ENCODE measurements at regions not wholly inside any gene's neighbourhood (a gene's known extent, or its start where the extent isn't known, plus 50 kb on each side); places are given as distances from the start of the nearest gene placed in this dataset.
"Not testable (repeated sequence)": the region's sequence is repeated elsewhere in the genome, so short reads cannot be mapped to it uniquely, and the experiment has no call there.

DNA sequence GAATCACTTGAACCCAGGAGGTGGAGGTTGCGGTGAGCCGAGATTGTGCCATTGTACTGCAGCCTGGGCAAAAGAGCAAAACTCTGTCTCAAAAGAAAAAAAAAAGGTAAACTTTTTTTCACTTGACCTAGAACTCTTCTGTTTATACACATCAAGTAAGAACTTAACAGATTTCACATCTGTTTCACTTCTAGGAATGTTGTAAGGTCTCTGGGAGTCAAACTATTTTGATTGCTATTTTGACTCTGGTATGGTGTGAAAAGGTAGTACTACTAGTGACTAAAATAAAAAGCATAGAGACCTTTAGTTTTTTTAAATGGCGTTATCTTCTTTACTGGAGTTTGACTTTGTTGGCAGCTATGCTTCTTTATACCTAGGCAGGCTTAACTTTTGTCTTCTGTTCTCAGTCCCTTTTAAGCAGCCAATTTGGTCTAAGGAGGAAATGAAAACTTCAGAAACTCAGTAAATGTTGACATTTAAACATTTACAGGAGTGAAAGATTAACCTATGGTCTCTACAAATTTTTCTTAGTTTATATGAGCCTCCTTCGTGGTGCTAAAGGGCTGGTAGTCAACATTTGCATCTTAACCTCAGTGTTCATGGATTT, 84.7 kb downstream of the METTL2B start:
- H3K4me1 ChIP-seq (ENCODE audit: control insufficient read depth, low read depth, low read length); H3K9ac ChIP-seq (ENCODE audit: low read length); H3K27me3 ChIP-seq (ENCODE audit: control insufficient read depth, insufficient read depth, low read length); H3K36me3 ChIP-seq (ENCODE audit: control insufficient read depth, low read depth, low read length); H3K27ac ChIP-seq (ENCODE audit: low read length); H3K9me3 ChIP-seq (ENCODE audit: control insufficient read depth, low read depth, low read length); H3K4me3 ChIP-seq (ENCODE audit: low read length): not testable (repeated sequence)

DNA sequence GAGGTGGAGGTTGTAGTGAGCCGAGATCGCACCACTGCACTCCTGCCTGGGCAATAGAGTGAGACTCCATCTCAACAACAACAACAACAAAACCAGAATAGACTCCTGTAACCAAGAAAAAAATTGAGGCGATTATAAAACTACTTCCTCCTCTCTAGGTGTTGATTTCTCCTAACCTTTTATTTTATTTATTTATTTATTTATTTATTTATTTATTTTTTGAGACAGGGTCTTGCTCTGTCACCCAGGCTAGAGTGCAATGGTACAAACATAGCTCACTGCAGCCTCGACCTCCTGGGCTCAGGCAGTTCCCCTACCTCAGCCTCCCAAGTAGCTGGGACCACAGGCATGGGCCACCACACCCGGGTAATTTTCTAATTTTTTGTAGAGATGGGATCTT, 86.2 kb downstream of the METTL2B start:
- not testable (repeated sequence) for H3K27ac ChIP-seq (ENCODE audit: low read length); H3K4me1 ChIP-seq (ENCODE audit: control insufficient read depth, low read depth, low read length); H3K27me3 ChIP-seq (ENCODE audit: control insufficient read depth, insufficient read depth, low read length); H3K36me3 ChIP-seq (ENCODE audit: control insufficient read depth, low read depth, low read length); H3K9ac ChIP-seq (ENCODE audit: low read length); H3K9me3 ChIP-seq (ENCODE audit: control insufficient read depth, low read depth, low read length); H3K4me3 ChIP-seq (ENCODE audit: low read length)

DNA sequence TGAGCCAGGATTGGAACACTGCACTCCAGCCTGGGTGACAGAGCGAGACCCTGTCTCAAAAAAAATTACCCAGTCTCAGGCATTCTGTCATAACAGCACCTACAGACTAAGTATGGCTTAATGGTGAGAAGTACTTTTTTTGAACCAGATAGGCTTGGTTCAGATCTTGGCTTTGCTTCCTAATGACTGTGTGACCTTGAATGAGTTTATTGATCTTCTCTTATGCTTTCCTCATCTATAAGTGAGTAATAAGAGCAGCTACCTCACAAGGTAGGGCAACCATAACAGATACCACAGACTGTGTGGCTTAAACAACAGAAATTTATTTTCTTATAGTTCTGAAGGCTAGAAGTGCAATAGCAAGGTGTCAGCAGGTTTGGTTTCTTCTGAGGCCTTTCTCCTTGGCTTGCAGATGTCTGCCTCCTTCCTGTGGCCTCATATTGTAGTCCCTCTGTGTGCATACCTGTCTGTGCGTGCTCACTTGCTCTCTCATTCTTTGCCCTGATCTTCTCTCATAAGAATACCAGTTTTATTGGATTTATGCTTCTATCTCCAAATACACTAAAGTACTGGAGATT, 87.7 kb downstream of the METTL2B start:
- not testable (repeated sequence) for H3K27ac ChIP-seq (ENCODE audit: low read length); H3K4me3 ChIP-seq (ENCODE audit: low read length); H3K9ac ChIP-seq (ENCODE audit: low read length); H3K36me3 ChIP-seq (ENCODE audit: control insufficient read depth, low read depth, low read length); H3K9me3 ChIP-seq (ENCODE audit: control insufficient read depth, low read depth, low read length); H3K27me3 ChIP-seq (ENCODE audit: control insufficient read depth, insufficient read depth, low read length); H3K4me1 ChIP-seq (ENCODE audit: control insufficient read depth, low read depth, low read length)

DNA sequence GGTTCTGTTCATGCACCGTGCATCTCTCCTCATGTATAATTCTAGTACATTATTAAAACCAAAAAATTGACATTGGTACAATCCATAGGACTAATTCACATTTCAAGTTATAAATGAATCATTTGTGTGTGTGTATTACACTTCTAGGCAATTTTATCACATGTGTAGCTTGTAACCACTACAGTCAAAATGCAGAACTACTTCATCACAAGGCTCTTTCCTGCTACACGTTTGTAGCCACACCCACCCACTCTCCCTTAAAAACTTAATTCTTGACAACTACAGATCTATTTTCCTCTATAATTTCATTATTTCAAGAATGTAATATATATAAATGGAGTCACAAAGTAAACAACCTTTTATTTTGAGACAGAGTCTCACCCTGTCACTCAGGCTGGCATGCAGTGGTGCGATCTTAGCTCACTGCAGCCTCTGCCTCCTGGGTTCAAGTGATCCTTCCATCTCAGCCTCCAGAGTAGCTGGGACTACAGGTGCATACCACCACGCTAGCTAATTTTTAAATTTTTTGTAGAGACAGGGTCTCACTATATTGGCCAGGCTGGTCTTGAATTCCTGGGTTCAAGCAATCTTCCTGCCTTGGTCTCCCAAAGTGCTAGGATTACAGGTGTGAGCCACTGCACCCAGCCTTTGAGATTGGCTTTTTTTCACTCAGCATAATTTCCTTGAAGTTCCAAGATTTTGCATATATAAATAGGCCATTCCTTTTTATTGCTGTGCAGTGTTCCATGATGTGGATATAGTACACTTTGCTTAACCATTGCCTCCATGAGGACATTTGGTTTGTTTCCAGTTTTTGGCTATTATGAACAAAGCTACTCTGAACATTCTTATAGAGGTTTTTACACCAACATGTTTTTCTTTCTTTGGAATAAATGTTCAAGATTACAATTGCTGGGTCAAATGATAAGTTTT, 88.7 kb downstream of the METTL2B start:
- H3K4me3 ChIP-seq (ENCODE audit: low read length); H3K9ac ChIP-seq (ENCODE audit: low read length); H3K4me1 ChIP-seq (ENCODE audit: control insufficient read depth, low read depth, low read length); H3K9me3 ChIP-seq (ENCODE audit: control insufficient read depth, low read depth, low read length); H3K36me3 ChIP-seq (ENCODE audit: control insufficient read depth, low read depth, low read length); H3K27me3 ChIP-seq (ENCODE audit: control insufficient read depth, insufficient read depth, low read length); H3K27ac ChIP-seq (ENCODE audit: low read length): not testable (repeated sequence)

DNA sequence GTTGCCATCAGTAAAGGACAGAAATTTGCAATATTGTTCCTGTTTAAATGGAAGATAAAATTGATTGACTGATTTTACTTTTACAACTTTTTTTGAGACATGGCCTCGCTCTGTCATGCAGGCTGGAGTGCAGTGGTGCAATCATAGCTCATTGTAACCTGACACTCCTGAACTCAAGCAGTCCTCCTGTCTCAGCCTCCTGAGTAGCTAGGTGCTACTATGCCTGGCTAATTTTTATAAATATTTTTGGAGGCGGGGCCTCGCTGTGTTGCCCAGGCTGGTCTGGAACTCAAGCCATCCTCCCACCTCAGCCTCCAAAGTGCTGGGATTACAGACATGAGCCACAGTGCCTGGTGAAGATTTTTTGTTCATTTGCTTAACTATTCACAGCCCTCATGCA, 96.8 kb upstream of the GARIN1A start:
- not testable (repeated sequence) for H3K27me3 ChIP-seq (ENCODE audit: control insufficient read depth, insufficient read depth, low read length); H3K36me3 ChIP-seq (ENCODE audit: control insufficient read depth, low read depth, low read length)

DNA sequence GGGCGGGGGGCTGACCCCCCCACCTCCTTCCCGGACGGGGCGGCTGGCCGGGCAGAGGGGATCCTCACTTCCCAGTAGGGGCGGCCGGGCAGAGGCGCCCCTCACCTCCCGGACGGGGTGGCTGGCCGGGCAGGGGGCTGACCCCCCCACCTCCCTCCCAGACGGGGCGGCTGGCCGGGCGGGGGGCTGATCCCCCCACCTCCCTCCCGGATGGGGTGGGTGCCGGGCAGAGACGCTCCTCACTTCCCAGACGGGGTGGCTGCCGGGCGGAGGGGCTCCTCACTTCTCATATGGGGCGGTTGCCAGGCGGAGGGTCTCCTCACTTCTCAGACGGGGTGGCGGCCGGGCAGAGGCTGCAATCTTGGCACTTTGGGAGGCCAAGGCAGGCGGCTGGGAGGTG, 95.1 kb upstream of the GARIN1A start:
- not testable (repeated sequence) for H3K27me3 ChIP-seq (ENCODE audit: control insufficient read depth, insufficient read depth, low read length); H3K4me1 ChIP-seq (ENCODE audit: control insufficient read depth, low read depth, low read length); H3K4me3 ChIP-seq (ENCODE audit: low read length); H3K9ac ChIP-seq (ENCODE audit: low read length); H3K27ac ChIP-seq (ENCODE audit: low read length); H3K9me3 ChIP-seq (ENCODE audit: control insufficient read depth, low read depth, low read length); H3K36me3 ChIP-seq (ENCODE audit: control insufficient read depth, low read depth, low read length)

More for the DNA sequence above, 96.8 kb upstream of the GARIN1A start:
- H3K9me3 ChIP-seq (ENCODE audit: control insufficient read depth, low read depth, low read length); H3K4me3 ChIP-seq (ENCODE audit: low read length); H3K27ac ChIP-seq (ENCODE audit: low read length); H3K9ac ChIP-seq (ENCODE audit: low read length); H3K4me1 ChIP-seq (ENCODE audit: control insufficient read depth, low read depth, low read length): not testable (repeated sequence)

DNA sequence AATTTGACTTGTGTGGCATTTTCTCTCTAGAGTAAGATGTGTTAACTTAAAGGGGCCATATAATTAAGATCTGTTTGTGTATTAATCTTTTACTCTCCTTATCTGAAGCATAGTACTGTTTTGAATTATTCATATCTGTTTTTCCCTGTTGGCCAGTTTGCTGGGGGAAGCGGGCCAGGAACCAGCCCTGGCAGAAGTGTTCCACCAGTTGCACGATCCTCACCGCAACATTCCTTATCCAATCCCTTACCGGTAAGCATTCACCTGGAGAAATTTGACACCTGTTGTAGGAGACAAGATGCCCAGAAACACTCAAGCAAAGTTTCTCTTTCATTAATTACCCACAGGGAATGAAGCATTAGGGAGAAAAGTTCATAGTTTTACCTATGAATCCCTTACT, 92.2 kb upstream of the GARIN1A start:
- not testable (repeated sequence) for H3K27ac ChIP-seq (ENCODE audit: low read length); H3K9ac ChIP-seq (ENCODE audit: low read length); H3K4me1 ChIP-seq (ENCODE audit: control insufficient read depth, low read depth, low read length); H3K36me3 ChIP-seq (ENCODE audit: control insufficient read depth, low read depth, low read length); H3K4me3 ChIP-seq (ENCODE audit: low read length); H3K9me3 ChIP-seq (ENCODE audit: control insufficient read depth, low read depth, low read length); H3K27me3 ChIP-seq (ENCODE audit: control insufficient read depth, insufficient read depth, low read length)

DNA sequence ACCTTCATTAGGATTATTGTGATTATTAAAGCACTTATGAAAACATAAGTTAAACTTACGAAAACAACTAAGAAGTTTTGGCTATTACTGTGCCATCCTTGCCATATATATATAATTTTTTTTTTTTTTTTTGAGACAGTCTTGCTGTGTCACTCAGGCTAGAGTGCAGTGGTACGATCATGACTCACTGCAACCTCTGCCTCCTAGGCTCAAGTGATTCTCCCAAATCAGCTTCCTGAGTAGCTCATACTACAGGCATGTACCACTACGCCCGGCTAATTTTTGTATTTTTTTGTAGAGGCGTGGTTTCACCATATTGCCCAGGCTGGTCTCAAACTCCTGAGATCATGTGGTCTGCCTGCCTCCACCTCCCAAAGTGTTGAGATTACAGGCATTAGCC, 91.0 kb upstream of the GARIN1A start:
- H3K9me3 ChIP-seq (ENCODE audit: control insufficient read depth, low read depth, low read length); H3K4me1 ChIP-seq (ENCODE audit: control insufficient read depth, low read depth, low read length); H3K9ac ChIP-seq (ENCODE audit: low read length); H3K27me3 ChIP-seq (ENCODE audit: control insufficient read depth, insufficient read depth, low read length); H3K27ac ChIP-seq (ENCODE audit: low read length); H3K36me3 ChIP-seq (ENCODE audit: control insufficient read depth, low read depth, low read length); H3K4me3 ChIP-seq (ENCODE audit: low read length): not testable (repeated sequence)

DNA sequence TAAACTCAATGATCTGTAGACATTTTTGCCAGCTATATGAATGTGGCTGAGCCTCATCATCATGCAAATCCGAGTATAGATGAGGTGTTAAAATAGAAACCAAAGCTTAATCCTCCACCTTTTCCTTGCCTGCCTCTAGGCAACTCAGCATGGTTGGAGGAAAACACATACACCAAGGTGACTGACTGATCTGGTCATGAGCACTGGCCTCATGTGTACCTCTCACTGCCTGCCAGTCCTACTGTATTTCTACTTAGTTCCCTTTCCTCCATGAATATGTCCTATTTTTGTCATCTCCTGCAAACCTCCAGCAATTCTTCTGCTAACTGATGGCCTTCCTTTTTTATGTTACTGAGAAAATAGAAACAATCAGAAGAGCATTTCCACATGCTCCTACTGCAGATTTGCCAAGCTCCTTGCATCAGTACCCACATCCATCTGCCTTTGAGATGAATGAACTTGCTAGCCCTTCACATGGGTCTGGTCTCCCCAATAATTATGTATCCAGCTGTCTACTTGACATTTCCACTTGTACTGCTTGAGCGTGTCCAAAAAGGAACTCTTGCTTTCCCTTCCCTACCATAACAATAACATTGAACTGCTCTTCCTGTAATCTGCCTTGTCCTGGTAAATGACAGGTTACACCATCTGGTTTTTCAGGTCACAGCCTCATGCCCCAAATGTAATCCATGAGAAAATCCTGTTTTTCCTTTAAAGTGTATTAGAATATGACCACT, 90.1 kb upstream of the GARIN1A start:
- not testable (repeated sequence) for H3K36me3 ChIP-seq (ENCODE audit: control insufficient read depth, low read depth, low read length); H3K9me3 ChIP-seq (ENCODE audit: control insufficient read depth, low read depth, low read length); H3K9ac ChIP-seq (ENCODE audit: low read length); H3K27me3 ChIP-seq (ENCODE audit: control insufficient read depth, insufficient read depth, low read length); H3K4me3 ChIP-seq (ENCODE audit: low read length); H3K27ac ChIP-seq (ENCODE audit: low read length); H3K4me1 ChIP-seq (ENCODE audit: control insufficient read depth, low read depth, low read length)

DNA sequence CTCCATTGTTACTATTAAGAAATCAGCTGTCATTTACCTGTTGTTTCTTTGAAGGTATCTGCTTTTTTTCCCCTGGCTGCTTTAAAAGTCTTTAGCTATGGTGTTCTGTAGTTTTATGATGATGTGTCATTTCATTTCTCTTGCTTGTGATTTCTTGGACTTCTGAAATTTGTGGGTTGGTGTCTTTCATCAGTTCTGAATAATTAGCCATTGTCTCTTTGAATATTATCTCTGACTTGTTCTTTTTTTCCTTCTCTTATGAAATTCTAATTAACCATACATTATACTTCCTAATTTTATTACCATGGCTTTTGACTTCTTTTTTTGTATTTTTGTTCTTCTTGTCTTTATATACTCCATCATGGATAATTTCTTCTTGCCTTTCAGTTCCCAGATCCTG, 85.4 kb upstream of the GARIN1A start:
- not testable (repeated sequence) for H3K27me3 ChIP-seq (ENCODE audit: control insufficient read depth, insufficient read depth, low read length); H3K4me1 ChIP-seq (ENCODE audit: control insufficient read depth, low read depth, low read length); H3K9me3 ChIP-seq (ENCODE audit: control insufficient read depth, low read depth, low read length); H3K9ac ChIP-seq (ENCODE audit: low read length); H3K4me3 ChIP-seq (ENCODE audit: low read length); H3K36me3 ChIP-seq (ENCODE audit: control insufficient read depth, low read depth, low read length); H3K27ac ChIP-seq (ENCODE audit: low read length)

DNA sequence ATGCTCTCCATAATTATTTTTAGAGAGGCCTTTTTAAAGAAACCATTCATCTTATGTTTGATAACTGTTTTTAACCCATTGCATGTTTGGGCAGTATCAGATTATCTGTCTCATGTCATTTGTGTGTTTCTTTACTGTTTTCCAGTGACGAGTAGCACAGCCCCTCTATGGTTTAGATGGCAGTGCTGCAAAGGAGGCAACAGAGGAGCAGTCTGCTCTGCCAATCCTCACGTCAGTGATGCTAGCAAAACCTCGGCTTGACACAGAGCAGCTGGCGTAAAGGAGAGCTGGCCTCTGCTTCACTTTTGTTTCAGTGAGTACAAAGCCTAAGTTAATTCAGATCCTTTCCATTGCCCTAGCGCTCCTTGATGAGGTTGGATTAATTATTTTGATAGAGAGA, 80.4 kb upstream of the GARIN1A start:
- Histone ChIP-seq H3K4me1 (ENCODE audit: control insufficient read depth, low read depth, low read length) (no peaks in the 10 kb centered on the region), H3K9me3 (ENCODE audit: control insufficient read depth, low read depth, low read length) (no peaks in the 10 kb centered on the region), H3K9ac (ENCODE audit: low read length) (no peak overlapping the region), H3K27me3 (ENCODE audit: control insufficient read depth, insufficient read depth, low read length) (no peaks in the 10 kb centered on the region), H3K27ac (ENCODE audit: low read length) (no peak overlapping the region), H3K4me3 (ENCODE audit: low read length) (no peak overlapping the region), H3K36me3 (ENCODE audit: control insufficient read depth, low read depth, low read length) (peaks cover 5% of the 10 kb centered on the region)

Data from iPS-18a (cell line).